ENCODE measurements at regions not wholly inside any gene's neighbourhood (a gene's known extent, or its start where the extent isn't known, plus 50 kb on each side); places are given as distances from the start of the nearest gene placed in this dataset.

- H3K36me3 Mint-ChIP-seq (ENCODE audit: low read depth) = no peaks in the 10 kb centered on the region
- no peak overlapping the region for H3K4me3 Mint-ChIP-seq
- peaks cover 5% of the 10 kb centered on the region for H3K4me1 Mint-ChIP-seq (ENCODE audit: low read depth)
- no peak overlapping the region for H3K27ac Mint-ChIP-seq
- H3K27me3 Mint-ChIP-seq = no peaks in the 10 kb centered on the region
- intact Hi-C loops (cut with micrococcal nuclease) = no loop called here
- peaks cover 16% of the 10 kb centered on the region for H3K9me3 Mint-ChIP-seq
Observed at GRCh38 chr4:35734381-35735098, 509.8 kb downstream of the ARAP2 start.

- Mint-ChIP-seq H3K9me3 (peaks cover 41% of the 10 kb centered on the region), H3K36me3 (ENCODE audit: low read depth) (no peaks in the 10 kb centered on the region), H3K4me3 (no peak overlapping the region), H3K4me1 (ENCODE audit: low read depth) (no peaks in the 10 kb centered on the region), H3K27ac (no peak overlapping the region), H3K27me3 (no peaks in the 10 kb centered on the region)
- intact Hi-C loops (cut with micrococcal nuclease) = no loop called here
Observed at GRCh38 chr4:35739308-35739707, 505.0 kb downstream of the ARAP2 start.

- no peaks in the 10 kb centered on the region for H3K36me3 Mint-ChIP-seq (ENCODE audit: low read depth)
Observed at GRCh38 chr4:35754047-35754446, 490.3 kb downstream of the ARAP2 start.

GRCh38 chr4:35757836-35758235, 486.5 kb downstream of the ARAP2 start:
- Mint-ChIP-seq H3K4me1 (ENCODE audit: low read depth) (no peaks in the 10 kb centered on the region), H3K9me3 (peaks cover 18% of the 10 kb centered on the region), H3K4me3 (no peak overlapping the region), H3K27me3 (no peaks in the 10 kb centered on the region), H3K27ac (no peak overlapping the region), H3K36me3 (ENCODE audit: low read depth) (no peaks in the 10 kb centered on the region)
- intact Hi-C loops (cut with micrococcal nuclease) = no loop called here

More at GRCh38 chr4:35754047-35754446, 490.3 kb downstream of the ARAP2 start:
- Mint-ChIP-seq H3K4me3 (no peak overlapping the region), H3K27ac (no peak overlapping the region), H3K27me3 (no peaks in the 10 kb centered on the region), H3K9me3 (peaks cover 18% of the 10 kb centered on the region), H3K4me1 (ENCODE audit: low read depth) (no peaks in the 10 kb centered on the region)
- intact Hi-C loops (cut with micrococcal nuclease) = no loop called here

- peaks cover 18% of the 10 kb centered on the region for H3K9me3 Mint-ChIP-seq
- H3K4me3 Mint-ChIP-seq = no peak overlapping the region
- intact Hi-C loops (cut with micrococcal nuclease) = no loop called here
- H3K27ac Mint-ChIP-seq = no peak overlapping the region
- H3K4me1 Mint-ChIP-seq (ENCODE audit: low read depth) = no peaks in the 10 kb centered on the region
- H3K36me3 Mint-ChIP-seq (ENCODE audit: low read depth) = no peaks in the 10 kb centered on the region
- no peaks in the 10 kb centered on the region for H3K27me3 Mint-ChIP-seq
Observed at GRCh38 chr4:35760807-35761206, 483.5 kb downstream of the ARAP2 start.

GRCh38 chr4:35771571-35771970, 472.7 kb downstream of the ARAP2 start:
- Mint-ChIP-seq H3K27me3 (no peaks in the 10 kb centered on the region), H3K27ac (no peak overlapping the region), H3K4me3 (no peak overlapping the region), H3K9me3 (no peaks in the 10 kb centered on the region), H3K36me3 (ENCODE audit: low read depth) (no peaks in the 10 kb centered on the region), H3K4me1 (ENCODE audit: low read depth) (no peaks in the 10 kb centered on the region)
- intact Hi-C loops (cut with micrococcal nuclease) = no loop called here

- H3K9me3 Mint-ChIP-seq = no peaks in the 10 kb centered on the region
- no peak overlapping the region for H3K4me3 Mint-ChIP-seq
- intact Hi-C loops (cut with micrococcal nuclease) = no loop called here
- no peaks in the 10 kb centered on the region for H3K4me1 Mint-ChIP-seq (ENCODE audit: low read depth)
- no peak overlapping the region for H3K27ac Mint-ChIP-seq
- no peaks in the 10 kb centered on the region for H3K27me3 Mint-ChIP-seq
- no peaks in the 10 kb centered on the region for H3K36me3 Mint-ChIP-seq (ENCODE audit: low read depth)
Observed at GRCh38 chr4:35772291-35772690, 472.0 kb downstream of the ARAP2 start.

GRCh38 chr4:35789899-35790574, 454.3 kb downstream of the ARAP2 start:
- Mint-ChIP-seq H3K9me3 (no peaks in the 10 kb centered on the region), H3K27ac (no peak overlapping the region), H3K4me1 (ENCODE audit: low read depth) (no peaks in the 10 kb centered on the region), H3K36me3 (ENCODE audit: low read depth) (no peaks in the 10 kb centered on the region), H3K27me3 (no peaks in the 10 kb centered on the region), H3K4me3 (no peak overlapping the region)
- intact Hi-C loops (cut with micrococcal nuclease) = no loop called here

- intact Hi-C loops (cut with micrococcal nuclease) = no loop called here
- Mint-ChIP-seq H3K4me1 (ENCODE audit: low read depth) (no peaks in the 10 kb centered on the region), H3K27me3 (no peaks in the 10 kb centered on the region), H3K4me3 (no peak overlapping the region), H3K9me3 (peaks cover 15% of the 10 kb centered on the region), H3K36me3 (ENCODE audit: low read depth) (no peaks in the 10 kb centered on the region), H3K27ac (no peak overlapping the region)
Observed at GRCh38 chr4:35793045-35793722, 451.1 kb downstream of the ARAP2 start.

- intact Hi-C loops (cut with micrococcal nuclease) = no loop called here
- peaks cover 21% of the 10 kb centered on the region for H3K9me3 Mint-ChIP-seq
- H3K4me1 Mint-ChIP-seq (ENCODE audit: low read depth) = no peaks in the 10 kb centered on the region
- H3K36me3 Mint-ChIP-seq (ENCODE audit: low read depth) = no peaks in the 10 kb centered on the region
- H3K27me3 Mint-ChIP-seq = no peaks in the 10 kb centered on the region
- no peak overlapping the region for H3K4me3 Mint-ChIP-seq
- H3K27ac Mint-ChIP-seq = no peak overlapping the region
Observed at GRCh38 chr4:35793766-35794165, 450.5 kb downstream of the ARAP2 start.

- peaks cover 31% of the 10 kb centered on the region for H3K9me3 Mint-ChIP-seq
- no peaks in the 10 kb centered on the region for H3K4me1 Mint-ChIP-seq (ENCODE audit: low read depth)
- no peak overlapping the region for H3K4me3 Mint-ChIP-seq
- H3K36me3 Mint-ChIP-seq (ENCODE audit: low read depth) = no peaks in the 10 kb centered on the region
- intact Hi-C loops (cut with micrococcal nuclease) = no loop called here
- no peak overlapping the region for H3K27ac Mint-ChIP-seq
- H3K27me3 Mint-ChIP-seq = no peaks in the 10 kb centered on the region
Observed at GRCh38 chr4:35800669-35801068, 443.6 kb downstream of the ARAP2 start.

GRCh38 chr4:35802644-35803043, 441.7 kb downstream of the ARAP2 start:
- peaks cover 21% of the 10 kb centered on the region for H3K9me3 Mint-ChIP-seq
- no peak overlapping the region for H3K4me3 Mint-ChIP-seq
- H3K27ac Mint-ChIP-seq = no peak overlapping the region
- H3K4me1 Mint-ChIP-seq (ENCODE audit: low read depth) = no peaks in the 10 kb centered on the region
- H3K27me3 Mint-ChIP-seq = no peaks in the 10 kb centered on the region
- H3K36me3 Mint-ChIP-seq (ENCODE audit: low read depth) = no peaks in the 10 kb centered on the region
- intact Hi-C loops (cut with micrococcal nuclease) = no loop called here

- intact Hi-C loops (cut with micrococcal nuclease) = no loop called here
- no peaks in the 10 kb centered on the region for H3K36me3 Mint-ChIP-seq (ENCODE audit: low read depth)
- H3K27me3 Mint-ChIP-seq = no peaks in the 10 kb centered on the region
- H3K9me3 Mint-ChIP-seq = no peaks in the 10 kb centered on the region
- H3K4me1 Mint-ChIP-seq (ENCODE audit: low read depth) = no peaks in the 10 kb centered on the region
- H3K4me3 Mint-ChIP-seq = no peak overlapping the region
- H3K27ac Mint-ChIP-seq = no peak overlapping the region
Observed at GRCh38 chr4:35818520-35818919, 425.8 kb downstream of the ARAP2 start.

- H3K27ac Mint-ChIP-seq = no peak overlapping the region
- no peaks in the 10 kb centered on the region for H3K4me1 Mint-ChIP-seq (ENCODE audit: low read depth)
- no peak overlapping the region for H3K4me3 Mint-ChIP-seq
- no peaks in the 10 kb centered on the region for H3K9me3 Mint-ChIP-seq
- intact Hi-C loops (cut with micrococcal nuclease) = no loop called here
- no peaks in the 10 kb centered on the region for H3K36me3 Mint-ChIP-seq (ENCODE audit: low read depth)
- H3K27me3 Mint-ChIP-seq = no peaks in the 10 kb centered on the region
Observed at GRCh38 chr4:35820003-35820402, 424.3 kb downstream of the ARAP2 start.
